MM.1S (cell line): ENCODE measurements at regions not wholly inside any gene's neighbourhood (a gene's known extent, or its start where the extent isn't known, plus 50 kb on each side); places are given as distances from the start of the nearest gene placed in this dataset.

Experiments
- DNase-seq: peaks from one replicate; pipeline ENCODE4 v3.0.0-alpha.2; 2015
- H2AFZ ChIP-seq: fragments of 300-600 bp; sonication (generic); 2 replicates; pipeline ENCODE4 v1.6.0; 2016; ENCODE audit warnings: antibody characterized with exemption, low read length
- H3F3A ChIP-seq: fragments of 300-600 bp; sonication (generic); 2 replicates; pipeline ENCODE4 v1.6.1; 2016; ENCODE audit warnings: mild to moderate bottlenecking, antibody characterized with exemption, low read length, moderate library complexity, mixed read lengths; ENCODE audit not compliant: insufficient read depth
- H3K27ac ChIP-seq: fragments of 300-600 bp; sonication (generic); 2 replicates; pipeline ENCODE4 v1.5.1; 2016; ENCODE audit warnings: mild to moderate bottlenecking, low read length
- H3K27me3 ChIP-seq: fragments of 300-600 bp; sonication (generic); replicated peaks from 2 replicates; pipeline ENCODE4 v1.6.0; 2016; ENCODE audit warnings: low read length; ENCODE audit not compliant: insufficient read depth
- H3K36me3 ChIP-seq: fragments of 300-600 bp; sonication (generic); replicated peaks from 2 replicates; pipeline ENCODE4 v1.6.1; 2016; ENCODE audit warnings: mild to moderate bottlenecking, low read length, mixed read lengths; ENCODE audit not compliant: insufficient read depth
- H3K4me1 ChIP-seq: fragments of 300-600 bp; sonication (generic); 2 replicates; pipeline ENCODE4 v1.6.1; 2016; ENCODE audit warnings: low read length, mixed read lengths
- H3K4me2 ChIP-seq: fragments of 300-600 bp; sonication (generic); 2 replicates; pipeline ENCODE4 v1.6.0; 2016; ENCODE audit warnings: low read depth, low read length
- H3K4me3 ChIP-seq: fragments of 300-600 bp; sonication (generic); 2 replicates; pipeline ENCODE4 v1.5.1; 2016; ENCODE audit warnings: low read length, mixed read lengths
- H3K79me2 ChIP-seq: fragments of 300-600 bp; sonication (generic); 2 replicates; pipeline ENCODE4 v1.6.1; 2016; ENCODE audit warnings: mixed run types, low read length, mixed read lengths
- H3K9ac ChIP-seq: fragments of 300-600 bp; sonication (generic); 2 replicates; pipeline ENCODE4 v1.6.1; 2016; ENCODE audit warnings: low read length, mixed read lengths
- H3K9me2 ChIP-seq: fragments of 300-600 bp; sonication (generic); replicated peaks from 2 replicates; pipeline ENCODE4 v1.6.1; 2016; ENCODE audit warnings: mild to moderate bottlenecking, low read length, mixed read lengths; ENCODE audit not compliant: insufficient read depth
- H3K9me3 ChIP-seq: fragments of 300-600 bp; sonication (generic); replicated peaks from 2 replicates; pipeline ENCODE4 v1.6.1; 2016; ENCODE audit warnings: mild to moderate bottlenecking, low read length, mixed read lengths; ENCODE audit not compliant: insufficient read depth
- H4K20me1 ChIP-seq: fragments of 300-600 bp; sonication (generic); 2 replicates; pipeline ENCODE4 v1.6.1; 2016; ENCODE audit warnings: mild to moderate bottlenecking, low read length, moderate library complexity, mixed read lengths; ENCODE audit not compliant: insufficient read depth
- CTCF ChIP-seq: fragments of 300-600 bp; sonication (generic); IDR thresholded peaks from 2 replicates; pipeline ENCODE4 v1.5.1; 2016; ENCODE audit warnings: antibody characterized with exemption, low read length, mixed read lengths
- EZH2 ChIP-seq: fragments of 300-600 bp; sonication (generic); optimal IDR thresholded peaks from 2 replicates; pipeline ENCODE3; 2017; ENCODE audit warnings: low read depth, mild to moderate bottlenecking, antibody characterized with exemption, low read length, mixed read lengths
- EZH2phosphoT487 ChIP-seq: fragments of 300-600 bp; sonication (generic); IDR thresholded peaks from 2 replicates; pipeline ENCODE4 v1.6.1; 2018; ENCODE audit warnings: antibody characterized with exemption, low read length

DNA sequence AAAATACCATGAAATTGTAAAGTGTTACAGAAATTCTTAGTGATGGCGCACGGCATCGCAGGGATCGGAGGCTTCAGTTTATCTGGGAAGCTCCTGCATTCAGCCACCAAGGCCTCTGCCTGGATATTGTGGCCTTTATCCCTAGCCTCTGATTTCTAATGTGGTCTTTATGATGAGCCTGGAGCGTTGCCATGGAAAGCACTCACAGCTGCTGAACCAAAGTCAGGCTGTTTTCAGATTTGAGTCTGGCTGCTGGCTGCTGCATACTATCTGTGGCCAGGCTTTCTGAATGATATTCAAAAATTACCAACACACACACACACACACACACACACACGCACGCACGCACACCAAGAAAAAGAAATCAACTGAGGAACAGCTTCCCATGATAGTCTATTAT lies 101.1 kb upstream of the ZNF366 start:
- no peak overlapping the region for H2AFZ ChIP-seq
- H3K79me2 ChIP-seq = no peaks in the 10 kb centered on the region
- no peak overlapping the region for H3K4me2 ChIP-seq
- no peak overlapping the region for H3K4me3 ChIP-seq
- H3K9ac ChIP-seq = no peak overlapping the region
- no peak for DNase-seq
- H3F3A ChIP-seq = no peaks in the 10 kb centered on the region
- no peaks in the 10 kb centered on the region for H3K36me3 ChIP-seq
- TF ChIP-seq CTCF (no peak), EZH2phosphoT487 (no peak), EZH2 (no peak)
- H3K27me3 ChIP-seq = no peaks in the 10 kb centered on the region
- no peaks in the 10 kb centered on the region for H3K9me3 ChIP-seq
- no peaks in the 10 kb centered on the region for H3K9me2 ChIP-seq
- no peak overlapping the region for H3K27ac ChIP-seq
- no peaks in the 10 kb centered on the region for H4K20me1 ChIP-seq
- no peaks in the 10 kb centered on the region for H3K4me1 ChIP-seq

DNA sequence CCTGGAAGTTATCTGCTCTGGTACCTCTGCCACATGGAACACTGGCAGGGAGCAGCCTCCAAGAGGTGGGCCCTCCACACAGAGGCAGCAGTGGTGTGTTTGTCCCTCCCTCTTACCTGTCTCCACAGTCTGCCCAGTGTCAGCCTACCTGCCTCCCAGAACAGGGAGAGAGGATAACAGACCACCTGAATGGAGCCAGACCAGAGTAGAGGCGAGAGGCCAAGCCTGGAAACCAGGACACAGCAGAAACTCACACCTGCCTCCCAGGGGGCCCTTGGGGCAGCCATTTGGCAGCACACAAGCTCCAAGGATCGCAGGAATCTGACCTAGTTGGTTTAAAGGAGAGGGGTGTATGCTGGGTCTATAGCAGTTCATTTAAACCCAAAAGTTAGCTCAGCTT lies 100.2 kb upstream of the ZNF366 start:
- no peaks in the 10 kb centered on the region for H3K79me2 ChIP-seq
- no peaks in the 10 kb centered on the region for H4K20me1 ChIP-seq
- TF ChIP-seq EZH2phosphoT487 (no peak), EZH2 (no peak), CTCF (no peak)
- H3K27ac ChIP-seq = no peak overlapping the region
- H3K9ac ChIP-seq = no peak overlapping the region
- H3K9me3 ChIP-seq = no peaks in the 10 kb centered on the region
- H3K27me3 ChIP-seq = no peaks in the 10 kb centered on the region
- no peak overlapping the region for H2AFZ ChIP-seq
- H3K9me2 ChIP-seq = no peaks in the 10 kb centered on the region
- no peaks in the 10 kb centered on the region for H3F3A ChIP-seq
- no peaks in the 10 kb centered on the region for H3K4me1 ChIP-seq
- no peak overlapping the region for H3K4me3 ChIP-seq
- no peak overlapping the region for H3K4me2 ChIP-seq
- DNase-seq = no peak
- no peaks in the 10 kb centered on the region for H3K36me3 ChIP-seq

DNA sequence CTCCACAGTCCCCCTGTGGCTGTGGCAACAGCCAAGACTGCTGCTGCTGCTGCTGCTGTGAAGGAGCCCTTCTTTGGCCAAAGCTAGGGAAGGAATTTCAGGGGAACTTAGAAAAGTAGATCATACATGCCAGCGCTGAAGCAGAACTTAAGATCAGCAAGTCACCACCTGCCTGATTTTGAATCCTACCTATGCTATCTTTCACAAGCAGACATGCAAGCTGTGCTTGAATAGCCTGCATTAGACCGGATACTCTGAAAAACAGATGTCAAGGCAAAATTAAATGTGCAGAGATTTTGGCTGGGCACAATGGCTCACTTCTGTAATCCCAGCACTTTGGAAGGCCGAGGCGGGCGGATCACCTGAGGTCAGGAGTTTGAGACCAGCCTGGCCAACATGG lies 99.3 kb upstream of the ZNF366 start:
- H3K27ac ChIP-seq = no peak overlapping the region
- TF ChIP-seq EZH2phosphoT487 (no peak), EZH2 (no peak), CTCF (no peak)
- H3K4me2 ChIP-seq = no peak overlapping the region
- no peaks in the 10 kb centered on the region for H3K9me2 ChIP-seq
- DNase-seq = no peak
- H3K9me3 ChIP-seq = no peaks in the 10 kb centered on the region
- no peaks in the 10 kb centered on the region for H3K36me3 ChIP-seq
- no peak overlapping the region for H3K4me3 ChIP-seq
- H3K79me2 ChIP-seq = no peaks in the 10 kb centered on the region
- no peaks in the 10 kb centered on the region for H3K4me1 ChIP-seq
- H3K27me3 ChIP-seq = no peaks in the 10 kb centered on the region
- no peaks in the 10 kb centered on the region for H4K20me1 ChIP-seq
- no peaks in the 10 kb centered on the region for H3F3A ChIP-seq
- H3K9ac ChIP-seq = no peak overlapping the region
- no peak overlapping the region for H2AFZ ChIP-seq
